ENCODE measurements at regions not wholly inside any gene's neighbourhood (a gene's known extent, or its start where the extent isn't known, plus 50 kb on each side); places are given as distances from the start of the nearest gene placed in this dataset.

- H3K27ac Mint-ChIP-seq, result no peak overlapping the region
- H3K9me3 Mint-ChIP-seq, result no peaks in the 10 kb centered on the region
- CTCF ChIA-PET, result no interaction called here
- DNase-seq, result no peak
- H3K27me3 Mint-ChIP-seq (ENCODE audit: low read depth), result no peaks in the 10 kb centered on the region
- H3K36me3 Mint-ChIP-seq (ENCODE audit: low read depth), result no peaks in the 10 kb centered on the region
- H3K4me3 Mint-ChIP-seq, result no peak overlapping the region
- intact Hi-C loops (cut with micrococcal nuclease), result no loop called here
- H3K4me1 Mint-ChIP-seq (ENCODE audit: low read depth), result no peaks in the 10 kb centered on the region
Measured at GRCh38 chr1:199641531-199641930, 386.0 kb upstream of the NR5A2 start.

- intact Hi-C loops (cut with micrococcal nuclease), result no loop called here
- no peak overlapping the region for H3K4me3 Mint-ChIP-seq
- no peak overlapping the region for H3K27ac Mint-ChIP-seq
- H3K36me3 Mint-ChIP-seq (ENCODE audit: low read depth), result peaks cover 3% of the 10 kb centered on the region
- peaks cover 7% of the 10 kb centered on the region for H3K27me3 Mint-ChIP-seq (ENCODE audit: low read depth)
- CTCF ChIA-PET, result interaction anchor here (0.6 kb wide), 1 partner anchor 1764 kb away, joined by 3 read pairs; no protein-coding TSS in a partner anchor
- no peak for DNase-seq
- no peaks in the 10 kb centered on the region for H3K4me1 Mint-ChIP-seq (ENCODE audit: low read depth)
- peaks cover 6% of the 10 kb centered on the region for H3K9me3 Mint-ChIP-seq
Measured at GRCh38 chr1:199644912-199645311, 382.6 kb upstream of the NR5A2 start.

GRCh38 chr1:199646761-199647160 is 380.7 kb upstream of the NR5A2 start:
- peaks cover 11% of the 10 kb centered on the region for H3K27me3 Mint-ChIP-seq (ENCODE audit: low read depth)
- peaks cover 6% of the 10 kb centered on the region for H3K9me3 Mint-ChIP-seq
- H3K4me3 Mint-ChIP-seq, result no peak overlapping the region
- intact Hi-C loops (cut with micrococcal nuclease), result no loop called here
- H3K27ac Mint-ChIP-seq, result no peak overlapping the region
- H3K36me3 Mint-ChIP-seq (ENCODE audit: low read depth), result peaks cover 3% of the 10 kb centered on the region
- no peak for DNase-seq
- H3K4me1 Mint-ChIP-seq (ENCODE audit: low read depth), result no peaks in the 10 kb centered on the region
- CTCF ChIA-PET, result no interaction called here

- CTCF ChIA-PET, result no interaction called here
- no peaks in the 10 kb centered on the region for H3K4me1 Mint-ChIP-seq (ENCODE audit: low read depth)
- DNase-seq, result no peak
- H3K36me3 Mint-ChIP-seq (ENCODE audit: low read depth), result no peaks in the 10 kb centered on the region
- peaks cover 17% of the 10 kb centered on the region for H3K27me3 Mint-ChIP-seq (ENCODE audit: low read depth)
- no peak overlapping the region for H3K4me3 Mint-ChIP-seq
- H3K27ac Mint-ChIP-seq, result no peak overlapping the region
- intact Hi-C loops (cut with micrococcal nuclease), result no loop called here
- peaks cover 2% of the 10 kb centered on the region for H3K9me3 Mint-ChIP-seq
Measured at GRCh38 chr1:199657449-199657848, 370.1 kb upstream of the NR5A2 start.

- H3K4me1 Mint-ChIP-seq (ENCODE audit: low read depth), result no peaks in the 10 kb centered on the region
- CTCF ChIA-PET, result no interaction called here
Measured at GRCh38 chr1:199660071-199660470, 367.4 kb upstream of the NR5A2 start.

GRCh38 chr1:199665371-199665770 is 362.1 kb upstream of the NR5A2 start:
- Mint-ChIP-seq H3K4me1 (ENCODE audit: low read depth) (no peaks in the 10 kb centered on the region), H3K27me3 (ENCODE audit: low read depth) (peaks cover 14% of the 10 kb centered on the region), H3K27ac (no peak overlapping the region), H3K4me3 (no peak overlapping the region), H3K9me3 (no peaks in the 10 kb centered on the region), H3K36me3 (ENCODE audit: low read depth) (no peaks in the 10 kb centered on the region)
- CTCF ChIA-PET, result interaction anchor here (0.5 to 0.7 kb wide), 2 partner anchors 165 to 1274 kb away, joined by 3 to 4 read pairs; no protein-coding TSS in a partner anchor
- intact Hi-C loops (cut with micrococcal nuclease), result no loop called here
- DNase-seq, result no peak

More at GRCh38 chr1:199660071-199660470, 367.4 kb upstream of the NR5A2 start:
- H3K27ac Mint-ChIP-seq, result no peak overlapping the region
- DNase-seq, result no peak
- H3K36me3 Mint-ChIP-seq (ENCODE audit: low read depth), result no peaks in the 10 kb centered on the region
- H3K27me3 Mint-ChIP-seq (ENCODE audit: low read depth), result peaks cover 13% of the 10 kb centered on the region
- no peaks in the 10 kb centered on the region for H3K9me3 Mint-ChIP-seq
- no peak overlapping the region for H3K4me3 Mint-ChIP-seq
- intact Hi-C loops (cut with micrococcal nuclease), result no loop called here

- no peak overlapping the region for H3K4me3 Mint-ChIP-seq
- H3K27ac Mint-ChIP-seq, result no peak overlapping the region
- CTCF ChIA-PET, result interaction anchor here (0.5 kb wide), 1 partner anchor 333 kb away, joined by 3 read pairs; no protein-coding TSS in a partner anchor
- H3K27me3 Mint-ChIP-seq (ENCODE audit: low read depth), result peaks cover 9% of the 10 kb centered on the region
- H3K9me3 Mint-ChIP-seq, result no peaks in the 10 kb centered on the region
- intact Hi-C loops (cut with micrococcal nuclease), result no loop called here
- no peaks in the 10 kb centered on the region for H3K36me3 Mint-ChIP-seq (ENCODE audit: low read depth)
- H3K4me1 Mint-ChIP-seq (ENCODE audit: low read depth), result no peaks in the 10 kb centered on the region
- DNase-seq, result peak; percentile 6
Measured at GRCh38 chr1:199667089-199667488, 360.4 kb upstream of the NR5A2 start.

GRCh38 chr1:199669916-199670315 is 357.6 kb upstream of the NR5A2 start:
- H3K27me3 Mint-ChIP-seq (ENCODE audit: low read depth), result peaks cover 13% of the 10 kb centered on the region
- CTCF ChIA-PET, result interaction anchor here (0.7 kb wide), 2 partner anchors 631 to 635 kb away, joined by 3 read pairs; no protein-coding TSS in a partner anchor
- no peaks in the 10 kb centered on the region for H3K36me3 Mint-ChIP-seq (ENCODE audit: low read depth)
- no peak overlapping the region for H3K4me3 Mint-ChIP-seq
- intact Hi-C loops (cut with micrococcal nuclease), result no loop called here
- no peaks in the 10 kb centered on the region for H3K4me1 Mint-ChIP-seq (ENCODE audit: low read depth)
- DNase-seq, result no peak
- no peaks in the 10 kb centered on the region for H3K9me3 Mint-ChIP-seq
- H3K27ac Mint-ChIP-seq, result no peak overlapping the region

- CTCF ChIA-PET, result no interaction called here
Measured at GRCh38 chr1:199671684-199672083, 355.8 kb upstream of the NR5A2 start.

GRCh38 chr1:199675937-199676336 is 351.6 kb upstream of the NR5A2 start:
- H3K27me3 Mint-ChIP-seq (ENCODE audit: low read depth), result peaks cover 6% of the 10 kb centered on the region
- CTCF ChIA-PET, result interaction anchor here (0.6 to 0.7 kb wide), 3 partner anchors 224 to 888 kb away, joined by 3 to 4 read pairs (median 3); no protein-coding TSS in a partner anchor
- intact Hi-C loops (cut with micrococcal nuclease), result no loop called here

More at GRCh38 chr1:199671684-199672083, 355.8 kb upstream of the NR5A2 start:
- H3K27ac Mint-ChIP-seq, result no peak overlapping the region
- no peak for DNase-seq
- peaks cover 14% of the 10 kb centered on the region for H3K27me3 Mint-ChIP-seq (ENCODE audit: low read depth)
- no peaks in the 10 kb centered on the region for H3K9me3 Mint-ChIP-seq
- no peaks in the 10 kb centered on the region for H3K36me3 Mint-ChIP-seq (ENCODE audit: low read depth)
- H3K4me1 Mint-ChIP-seq (ENCODE audit: low read depth), result no peaks in the 10 kb centered on the region
- no peak overlapping the region for H3K4me3 Mint-ChIP-seq
- intact Hi-C loops (cut with micrococcal nuclease), result no loop called here

GRCh38 chr1:199678771-199679170 is 348.7 kb upstream of the NR5A2 start:
- Mint-ChIP-seq H3K36me3 (ENCODE audit: low read depth) (no peaks in the 10 kb centered on the region), H3K27me3 (ENCODE audit: low read depth) (peaks cover 2% of the 10 kb centered on the region), H3K4me3 (no peak overlapping the region), H3K27ac (no peak overlapping the region), H3K4me1 (ENCODE audit: low read depth) (no peaks in the 10 kb centered on the region), H3K9me3 (no peaks in the 10 kb centered on the region)
- intact Hi-C loops (cut with micrococcal nuclease), result no loop called here
- CTCF ChIA-PET, result no interaction called here
- no peak for DNase-seq

More at GRCh38 chr1:199675937-199676336, 351.6 kb upstream of the NR5A2 start:
- H3K27ac Mint-ChIP-seq, result no peak overlapping the region
- H3K9me3 Mint-ChIP-seq, result no peaks in the 10 kb centered on the region
- no peak for DNase-seq
- H3K36me3 Mint-ChIP-seq (ENCODE audit: low read depth), result no peaks in the 10 kb centered on the region
- H3K4me3 Mint-ChIP-seq, result no peak overlapping the region
- H3K4me1 Mint-ChIP-seq (ENCODE audit: low read depth), result no peaks in the 10 kb centered on the region

GRCh38 chr1:199682081-199682480 is 345.4 kb upstream of the NR5A2 start:
- intact Hi-C loops (cut with micrococcal nuclease), result no loop called here
- H3K27ac Mint-ChIP-seq, result no peak overlapping the region
- DNase-seq, result no peak
- CTCF ChIA-PET, result no interaction called here
- no peak overlapping the region for H3K4me3 Mint-ChIP-seq
- H3K27me3 Mint-ChIP-seq (ENCODE audit: low read depth), result peaks cover 2% of the 10 kb centered on the region
- no peaks in the 10 kb centered on the region for H3K36me3 Mint-ChIP-seq (ENCODE audit: low read depth)
- no peaks in the 10 kb centered on the region for H3K4me1 Mint-ChIP-seq (ENCODE audit: low read depth)
- H3K9me3 Mint-ChIP-seq, result no peaks in the 10 kb centered on the region

- CTCF ChIA-PET, result interaction anchor here (0.6 to 1.4 kb wide), 11 partner anchors 21 to 826 kb away, joined by 3 to 5 read pairs (median 3); no protein-coding TSS in a partner anchor
- H3K9me3 Mint-ChIP-seq, result no peaks in the 10 kb centered on the region
- peak; percentile 31 for DNase-seq
Measured at GRCh38 chr1:199684686-199685273, 342.7 kb upstream of the NR5A2 start.

More at GRCh38 chr1:199684686-199685273, 342.7 kb upstream of the NR5A2 start:
- Mint-ChIP-seq H3K36me3 (ENCODE audit: low read depth) (no peaks in the 10 kb centered on the region), H3K4me1 (ENCODE audit: low read depth) (no peaks in the 10 kb centered on the region), H3K27me3 (ENCODE audit: low read depth) (peaks cover 13% of the 10 kb centered on the region), H3K27ac (no peak overlapping the region), H3K4me3 (no peak overlapping the region)
- intact Hi-C loops (cut with micrococcal nuclease), result loop anchor here (1.0 kb wide), 4 partner anchors 592 to 826 kb away; no protein-coding TSS in a partner anchor
